ENCODE measurements at regions not wholly inside any gene's neighbourhood (a gene's known extent, or its start where the extent isn't known, plus 50 kb on each side); places are given as distances from the start of the nearest gene placed in this dataset.

- Histone ChIP-seq H3K27me3 (replicated peaks; ENCODE audit: insufficient read depth, low read length) (no peaks in the 10 kb centered on the region), H3K4me1 (ENCODE audit: low read length) (no peaks in the 10 kb centered on the region), H2AFZ (ENCODE audit: low read length) (no peak overlapping the region), H4K20me1 (ENCODE audit: insufficient read depth, low read length) (no peaks in the 10 kb centered on the region), H3F3A (ENCODE audit: insufficient read depth, low read length) (no peaks in the 10 kb centered on the region), H3K79me2 (ENCODE audit: low read length) (no peaks in the 10 kb centered on the region), H3K4me3 (ENCODE audit: low read length) (no peak overlapping the region), H3K9me2 (replicated peaks; ENCODE audit: insufficient read depth, low read length) (no peaks in the 10 kb centered on the region), H3K36me3 (replicated peaks; ENCODE audit: insufficient read depth, low read length) (no peaks in the 10 kb centered on the region), H3K9ac (ENCODE audit: low read length) (no peak overlapping the region), H3K4me2 (ENCODE audit: low read depth, low read length) (no peak overlapping the region), H3K27ac (ENCODE audit: low read length) (no peak overlapping the region), H3K9me3 (replicated peaks; ENCODE audit: insufficient read depth, low read length) (no peaks in the 10 kb centered on the region)
- TF ChIP-seq, protein P1, sequence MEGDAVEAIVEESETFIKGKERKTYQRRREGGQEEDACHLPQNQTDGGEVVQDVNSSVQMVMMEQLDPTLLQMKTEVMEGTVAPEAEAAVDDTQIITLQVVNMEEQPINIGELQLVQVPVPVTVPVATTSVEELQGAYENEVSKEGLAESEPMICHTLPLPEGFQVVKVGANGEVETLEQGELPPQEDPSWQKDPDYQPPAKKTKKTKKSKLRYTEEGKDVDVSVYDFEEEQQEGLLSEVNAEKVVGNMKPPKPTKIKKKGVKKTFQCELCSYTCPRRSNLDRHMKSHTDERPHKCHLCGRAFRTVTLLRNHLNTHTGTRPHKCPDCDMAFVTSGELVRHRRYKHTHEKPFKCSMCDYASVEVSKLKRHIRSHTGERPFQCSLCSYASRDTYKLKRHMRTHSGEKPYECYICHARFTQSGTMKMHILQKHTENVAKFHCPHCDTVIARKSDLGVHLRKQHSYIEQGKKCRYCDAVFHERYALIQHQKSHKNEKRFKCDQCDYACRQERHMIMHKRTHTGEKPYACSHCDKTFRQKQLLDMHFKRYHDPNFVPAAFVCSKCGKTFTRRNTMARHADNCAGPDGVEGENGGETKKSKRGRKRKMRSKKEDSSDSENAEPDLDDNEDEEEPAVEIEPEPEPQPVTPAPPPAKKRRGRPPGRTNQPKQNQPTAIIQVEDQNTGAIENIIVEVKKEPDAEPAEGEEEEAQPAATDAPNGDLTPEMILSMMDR (IDR thresholded peaks at IDR 0.05; ENCODE audit: low read length), result no peak
- TF ChIP-seq EZH2phosphoT487 (IDR thresholded peaks at IDR 0.05; ENCODE audit: low read length) (no peak), EZH2 (optimal IDR thresholded peaks at IDR 0.05; ENCODE audit: low read depth, low read length) (no peak)
- no peak for DNase-seq
These were observed 737.9 kb upstream of the TMPRSS15 start for GRCh38 chr21:19141511-19141910.

DNA sequence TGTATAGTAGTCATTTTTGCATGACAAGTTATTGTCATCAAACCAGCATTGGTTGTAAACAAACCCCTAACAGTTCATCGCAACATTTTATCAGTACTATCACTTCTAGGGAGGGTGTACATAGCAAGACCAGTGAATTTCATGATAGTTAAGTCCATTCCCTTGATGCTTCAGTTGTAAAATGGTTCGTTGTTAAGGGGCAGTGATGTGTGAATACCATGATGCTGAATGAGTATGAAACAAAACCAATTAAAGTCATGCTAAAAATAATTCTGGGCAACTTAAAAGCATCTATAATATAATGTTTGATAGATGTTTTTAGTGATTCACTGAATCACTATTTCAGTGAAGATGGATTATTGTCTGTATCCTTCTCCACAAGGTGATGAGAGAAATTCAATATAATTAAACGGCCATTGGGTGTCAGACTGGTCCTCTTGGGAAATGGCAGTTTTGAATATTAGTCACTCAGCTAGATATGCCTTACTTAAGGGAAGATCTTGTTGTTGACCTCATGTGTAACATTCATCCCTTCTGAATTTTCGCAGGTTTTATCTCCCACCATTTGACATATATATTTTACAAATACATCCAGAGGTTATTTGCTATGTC, 742.2 kb upstream of the TMPRSS15 start:
- H3K9me3 ChIP-seq (replicated peaks; ENCODE audit: insufficient read depth, low read length), result no peaks in the 10 kb centered on the region

DNA sequence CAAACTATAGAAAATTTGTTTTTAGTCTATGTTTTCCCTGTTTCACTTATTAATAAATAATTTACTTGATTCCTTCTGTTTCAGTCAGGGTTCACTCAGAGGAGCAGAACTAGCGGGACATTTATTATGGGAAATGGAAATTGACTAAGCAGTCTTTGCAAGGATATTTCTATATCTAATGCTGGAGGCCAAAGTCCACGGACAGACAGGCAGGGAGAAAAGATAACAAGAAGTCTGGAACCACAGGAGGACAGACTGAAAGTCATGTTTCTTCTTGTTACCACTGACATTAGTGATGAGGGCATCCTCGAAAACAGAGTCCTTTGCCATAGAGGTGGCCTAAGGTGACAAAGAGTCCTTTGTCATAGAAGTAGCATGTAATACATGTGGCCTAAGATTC, 744.5 kb upstream of the TMPRSS15 start:
- Histone ChIP-seq H2AFZ (ENCODE audit: low read length) (no peak overlapping the region), H3K9me3 (replicated peaks; ENCODE audit: insufficient read depth, low read length) (no peaks in the 10 kb centered on the region), H3K9ac (ENCODE audit: low read length) (no peak overlapping the region), H3K36me3 (replicated peaks; ENCODE audit: insufficient read depth, low read length) (no peaks in the 10 kb centered on the region), H3K27ac (ENCODE audit: low read length) (no peak overlapping the region), H3F3A (ENCODE audit: insufficient read depth, low read length) (no peaks in the 10 kb centered on the region), H4K20me1 (ENCODE audit: insufficient read depth, low read length) (no peaks in the 10 kb centered on the region), H3K4me3 (ENCODE audit: low read length) (no peak overlapping the region), H3K4me2 (ENCODE audit: low read depth, low read length) (no peak overlapping the region), H3K27me3 (replicated peaks; ENCODE audit: insufficient read depth, low read length) (no peaks in the 10 kb centered on the region), H3K4me1 (ENCODE audit: low read length) (no peaks in the 10 kb centered on the region), H3K9me2 (replicated peaks; ENCODE audit: insufficient read depth, low read length) (no peaks in the 10 kb centered on the region), H3K79me2 (ENCODE audit: low read length) (no peaks in the 10 kb centered on the region)
- DNase-seq, result no peak
- no peak for TF ChIP-seq EZH2 (optimal IDR thresholded peaks at IDR 0.05; ENCODE audit: low read depth, low read length)
- TF ChIP-seq EZH2phosphoT487 (IDR thresholded peaks at IDR 0.05; ENCODE audit: low read length), result no peak
- TF ChIP-seq, protein P1 (IDR thresholded peaks at IDR 0.05; ENCODE audit: low read length), result no peak

More for the DNA sequence above, 742.2 kb upstream of the TMPRSS15 start:
- H3K4me1 ChIP-seq (ENCODE audit: low read length), result no peaks in the 10 kb centered on the region
- no peak overlapping the region for H3K9ac ChIP-seq (ENCODE audit: low read length)
- no peaks in the 10 kb centered on the region for H3K36me3 ChIP-seq (replicated peaks; ENCODE audit: insufficient read depth, low read length)
- TF ChIP-seq, protein P1 (IDR thresholded peaks at IDR 0.05; ENCODE audit: low read length), result no peak
- TF ChIP-seq EZH2phosphoT487 (IDR thresholded peaks at IDR 0.05; ENCODE audit: low read length), result no peak
- no peak for TF ChIP-seq EZH2 (optimal IDR thresholded peaks at IDR 0.05; ENCODE audit: low read depth, low read length)
- H3K79me2 ChIP-seq (ENCODE audit: low read length), result no peaks in the 10 kb centered on the region
- H3K9me2 ChIP-seq (replicated peaks; ENCODE audit: insufficient read depth, low read length), result no peaks in the 10 kb centered on the region
- H3K4me3 ChIP-seq (ENCODE audit: low read length), result no peak overlapping the region
- DNase-seq, result no peak
- H3K27ac ChIP-seq (ENCODE audit: low read length), result no peak overlapping the region
- H2AFZ ChIP-seq (ENCODE audit: low read length), result no peak overlapping the region
- no peaks in the 10 kb centered on the region for H4K20me1 ChIP-seq (ENCODE audit: insufficient read depth, low read length)
- no peaks in the 10 kb centered on the region for H3K27me3 ChIP-seq (replicated peaks; ENCODE audit: insufficient read depth, low read length)
- no peak overlapping the region for H3K4me2 ChIP-seq (ENCODE audit: low read depth, low read length)
- no peaks in the 10 kb centered on the region for H3F3A ChIP-seq (ENCODE audit: insufficient read depth, low read length)

All from MM.1S (cell line).